Suppressor macrophage treated with lipopolysaccharide for 1 hour (primary cell): ENCODE measurements at regions not wholly inside any gene's neighbourhood (a gene's known extent, or its start where the extent isn't known, plus 50 kb on each side); places are given as distances from the start of the nearest gene placed in this dataset.
"Not testable (repeated sequence)": the region's sequence is repeated elsewhere in the genome, so short reads cannot be mapped to it uniquely, and the experiment has no call there.

Experiments used
- DNase-seq, 3 donors: peaks; one replicate each; pipeline ENCODE4 v3.0.0-alpha.2; 2020 to 2022

DNA sequence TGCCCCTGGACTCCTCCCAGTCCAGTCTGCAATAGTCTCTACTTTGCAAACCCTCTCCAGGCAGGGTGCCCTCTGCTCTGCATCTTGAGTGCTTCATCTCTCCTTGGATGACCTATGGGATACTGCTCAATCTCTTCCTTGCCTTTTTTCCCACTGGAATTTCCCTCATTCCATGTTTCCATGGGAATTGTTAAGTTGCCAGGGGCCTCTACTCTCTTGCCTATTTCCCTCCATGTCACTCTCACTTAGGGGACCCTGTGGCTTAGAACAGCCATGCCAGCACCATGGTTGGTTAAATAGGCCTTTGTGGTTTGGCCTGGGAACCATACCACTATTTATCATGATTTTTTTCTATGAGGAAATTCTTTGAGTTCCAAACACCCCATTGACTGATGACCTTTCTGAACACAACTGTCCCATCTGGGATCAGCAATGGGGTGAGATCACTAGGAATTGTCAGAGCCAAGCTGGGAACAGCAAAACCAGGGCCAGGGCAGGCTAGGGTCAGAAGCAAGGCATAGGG, 91.4 kb upstream of the RBMS1 start:
- DNase-seq = no peak

DNA sequence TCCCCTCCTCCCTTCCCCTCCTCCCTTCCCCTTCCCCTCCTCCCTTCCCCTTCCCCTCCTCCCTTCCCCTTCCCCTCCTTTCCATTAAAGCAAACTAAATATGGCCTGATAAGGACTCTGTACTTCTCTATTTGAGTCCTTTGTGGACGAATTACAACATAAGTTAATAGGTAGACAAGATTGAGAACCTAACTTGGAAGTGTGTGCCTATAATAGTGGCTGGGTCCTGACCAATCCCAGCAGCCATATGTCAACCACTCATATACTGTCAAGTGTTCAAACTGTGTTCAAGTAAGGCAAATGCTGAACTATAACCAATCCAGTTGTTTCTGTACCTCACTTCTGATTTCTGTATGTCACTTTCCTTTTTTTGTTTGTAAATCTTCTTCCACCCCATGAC, 97.1 kb upstream of the RBMS1 start:
- peak in 1 of 3 donors; percentile 32 for DNase-seq

DNA sequence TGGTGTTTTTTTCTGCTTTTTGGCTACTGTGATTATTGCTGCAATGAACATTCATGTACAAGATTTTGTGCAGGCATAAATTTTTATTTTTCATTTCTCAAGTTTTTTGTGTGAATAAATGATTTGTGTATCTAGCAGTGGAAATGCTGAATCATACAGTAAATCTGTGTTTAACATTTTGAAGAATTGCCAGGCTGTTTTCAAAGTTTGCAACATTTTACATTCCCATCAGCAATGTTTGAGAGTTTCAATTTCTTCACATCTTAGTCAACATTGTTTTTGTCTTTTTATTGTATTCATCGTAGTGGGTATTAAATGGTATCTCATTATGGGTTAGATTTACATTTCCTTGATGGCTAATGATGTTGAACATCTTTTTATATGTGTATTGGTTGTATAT, 98.8 kb upstream of the RBMS1 start:
- no peak for DNase-seq

DNA sequence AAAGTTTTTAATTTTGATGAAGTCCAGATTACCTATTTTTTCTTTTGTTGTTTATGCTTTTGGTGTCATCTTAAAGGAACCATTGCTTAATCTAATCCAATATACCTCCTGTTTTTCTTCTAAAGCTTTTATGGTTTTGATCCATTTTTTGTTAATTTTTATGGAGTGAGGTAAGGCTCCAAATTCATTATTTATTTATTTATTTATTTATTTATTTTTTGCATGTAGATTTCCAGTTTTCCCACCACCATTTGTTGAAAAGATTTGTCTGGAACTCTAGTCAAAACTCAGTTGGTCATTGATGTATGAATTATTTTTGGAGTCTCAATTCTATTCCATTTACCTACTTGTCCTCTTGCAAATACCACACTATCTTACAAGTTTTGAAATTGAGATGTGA, 99.4 kb upstream of the RBMS1 start:
- DNase-seq = no peak

DNA sequence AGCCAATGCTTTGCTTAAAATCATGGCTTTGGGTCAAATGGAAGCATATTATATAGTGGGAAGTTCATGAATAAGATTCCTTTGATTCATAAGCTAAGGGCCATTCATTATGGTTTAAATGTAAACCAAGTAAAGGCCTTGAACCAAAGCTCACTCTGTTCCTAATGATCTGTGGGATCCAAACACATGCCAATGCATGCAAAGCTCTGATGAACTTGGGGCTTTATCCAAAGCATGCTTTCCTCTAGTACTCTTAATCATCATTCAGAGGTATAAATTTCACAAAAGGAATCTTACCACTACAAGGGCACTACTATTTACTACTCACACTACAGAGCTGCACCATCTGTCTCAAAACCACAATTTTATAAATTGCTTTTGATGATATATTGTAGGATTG, 102.8 kb upstream of the RBMS1 start:
- no peak for DNase-seq

DNA sequence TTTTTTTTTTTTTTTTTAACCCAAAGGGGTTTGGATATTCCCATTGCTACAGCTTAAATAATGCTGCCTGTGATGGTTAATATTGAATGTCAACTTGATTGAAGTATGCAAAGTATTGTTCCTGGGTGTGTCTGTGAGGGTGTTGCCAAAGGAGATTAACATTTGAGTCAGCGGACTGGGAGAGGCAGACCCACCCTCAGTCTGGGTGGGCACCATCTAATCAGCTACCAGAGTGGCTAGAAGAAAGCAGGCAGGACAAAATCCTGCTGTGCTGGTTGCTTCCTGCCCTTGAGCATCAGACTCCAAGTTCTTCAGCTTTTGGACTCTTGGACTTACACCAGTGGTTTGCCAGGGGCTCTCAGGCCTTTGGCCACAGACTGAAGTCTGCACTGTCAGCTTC, 106.8 kb upstream of the RBMS1 start:
- not testable (repeated sequence) for DNase-seq

DNA sequence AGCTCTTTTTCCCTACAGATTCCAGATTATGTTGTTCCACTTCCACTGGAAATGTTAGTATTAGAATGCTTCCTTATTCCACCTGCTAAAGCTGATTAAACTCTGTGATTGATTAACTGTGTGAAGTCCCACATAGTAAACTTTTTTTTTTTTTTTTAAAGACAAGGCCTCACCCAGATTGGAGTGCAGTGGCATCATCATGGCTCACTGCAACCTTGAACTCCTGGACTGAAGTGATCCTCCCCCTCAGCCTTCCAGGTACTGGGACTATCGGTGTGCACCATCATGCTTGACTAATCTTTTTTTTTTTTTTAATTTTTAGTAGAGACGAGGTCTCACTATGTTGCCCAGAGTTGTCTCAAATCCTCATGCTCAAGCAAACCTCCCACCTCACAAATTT, 108.5 kb upstream of the RBMS1 start:
- DNase-seq = no peak

DNA sequence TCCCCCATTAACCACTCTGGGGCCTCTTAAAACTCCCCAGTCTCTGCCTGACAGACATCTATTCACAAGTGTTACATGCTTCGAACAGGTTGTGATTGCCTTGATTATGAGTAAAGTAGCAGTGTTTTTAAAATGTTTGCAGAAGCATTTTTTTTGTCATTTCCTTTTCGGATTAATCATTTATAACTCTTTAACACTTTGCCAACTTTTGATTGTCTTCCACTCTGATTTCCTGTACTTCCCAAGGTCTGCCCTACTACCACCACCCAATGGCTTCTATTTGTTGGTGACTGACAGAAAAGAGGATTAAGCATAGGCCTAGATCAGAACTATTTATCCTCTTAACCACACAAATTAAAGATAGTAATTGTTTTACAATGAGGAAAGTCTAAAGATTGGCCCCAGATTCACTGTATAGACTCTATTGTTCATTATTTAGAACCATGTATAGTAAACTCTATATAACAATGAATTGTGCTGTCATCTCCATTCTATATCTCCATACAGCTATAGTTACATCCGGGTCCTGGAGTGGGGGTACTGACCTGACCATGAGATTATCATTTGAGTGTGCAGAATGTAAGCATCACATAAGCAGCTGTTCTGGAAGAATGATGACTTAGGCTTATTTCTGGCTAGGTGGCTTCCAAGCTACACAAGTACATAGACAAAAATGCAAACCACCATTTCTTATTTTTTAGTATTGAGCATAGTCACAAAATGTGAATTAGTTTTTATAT, 110.3 kb upstream of the RBMS1 start:
- no peak for DNase-seq

DNA sequence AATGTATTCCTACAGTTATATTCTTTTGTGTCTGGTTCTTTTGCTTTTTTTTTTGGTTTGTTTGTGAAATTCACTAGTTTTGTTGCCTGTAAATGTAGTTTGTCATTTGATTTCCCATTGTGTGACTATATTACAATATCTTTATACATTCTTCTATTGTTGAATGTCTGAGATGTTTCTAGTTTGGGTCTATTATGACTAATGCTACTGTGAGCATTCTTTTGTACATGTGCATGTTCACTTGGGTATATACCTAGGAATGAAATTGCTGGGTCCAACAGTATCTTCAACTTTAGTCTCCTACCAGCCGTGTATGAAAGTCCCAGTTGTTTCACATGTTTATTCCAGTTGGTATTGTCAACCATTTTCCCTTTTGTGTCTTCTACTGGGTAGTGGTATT, 112.7 kb upstream of the RBMS1 start:
- DNase-seq = no peak

DNA sequence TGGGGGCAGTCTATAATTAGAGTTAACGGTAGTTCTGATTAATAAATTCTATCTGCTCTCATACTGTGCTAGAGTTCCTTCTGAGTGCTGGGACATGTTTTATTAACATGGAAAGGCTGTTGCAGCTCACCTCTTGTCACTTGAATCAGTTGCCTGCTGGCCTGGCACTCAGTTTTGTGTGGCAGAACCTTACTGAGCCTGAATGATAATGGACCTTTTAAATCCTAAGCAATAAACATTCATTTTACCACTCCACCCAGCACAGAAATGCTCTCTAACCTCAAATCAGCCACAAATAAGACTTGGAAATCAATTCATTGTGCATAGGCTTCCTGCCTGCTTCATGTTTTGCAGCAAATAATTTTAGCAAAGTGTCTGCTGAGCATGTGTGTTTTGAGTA, 115.0 kb upstream of the RBMS1 start:
- DNase-seq = no peak

DNA sequence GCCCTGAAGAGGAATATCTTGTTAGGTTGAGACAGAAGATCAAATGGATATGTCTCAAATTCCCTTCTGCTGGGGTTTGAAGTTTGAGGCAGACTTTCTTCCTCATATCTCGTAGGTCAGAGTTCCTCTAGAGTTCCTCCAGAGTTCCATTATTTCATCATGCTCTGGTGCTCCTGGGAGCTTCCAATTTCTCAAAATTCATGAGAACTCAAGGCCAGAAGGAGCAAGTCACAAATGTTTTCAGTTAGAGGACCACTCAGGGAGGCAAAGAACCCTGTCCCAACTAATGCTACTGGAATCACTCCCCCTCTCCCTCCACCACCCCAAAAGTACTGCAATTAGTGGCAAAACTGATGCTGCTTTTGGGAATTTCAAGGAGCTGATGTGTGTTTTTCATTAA, 115.7 kb upstream of the RBMS1 start:
- peak; percentile 58 to 76 (median 74) for DNase-seq

DNA sequence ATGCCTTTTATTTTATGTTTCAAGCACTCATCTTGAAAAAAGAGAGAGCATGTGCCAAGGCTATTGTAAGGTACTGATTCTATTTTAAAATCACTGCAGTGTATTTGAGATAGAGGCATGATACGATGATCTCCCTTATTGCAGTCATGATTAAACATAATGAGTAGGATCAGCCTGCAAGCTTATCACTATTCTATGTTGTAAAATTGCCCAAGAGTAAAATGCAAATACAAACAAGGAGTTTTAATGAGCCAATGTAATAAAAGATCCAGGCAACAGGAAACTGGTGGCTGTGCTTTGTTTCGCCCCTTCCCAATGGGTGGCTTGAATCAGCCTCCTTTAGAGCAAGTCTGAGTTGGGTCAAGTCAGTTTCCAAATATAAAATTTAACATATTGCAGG, 116.4 kb upstream of the RBMS1 start:
- no peak for DNase-seq

DNA sequence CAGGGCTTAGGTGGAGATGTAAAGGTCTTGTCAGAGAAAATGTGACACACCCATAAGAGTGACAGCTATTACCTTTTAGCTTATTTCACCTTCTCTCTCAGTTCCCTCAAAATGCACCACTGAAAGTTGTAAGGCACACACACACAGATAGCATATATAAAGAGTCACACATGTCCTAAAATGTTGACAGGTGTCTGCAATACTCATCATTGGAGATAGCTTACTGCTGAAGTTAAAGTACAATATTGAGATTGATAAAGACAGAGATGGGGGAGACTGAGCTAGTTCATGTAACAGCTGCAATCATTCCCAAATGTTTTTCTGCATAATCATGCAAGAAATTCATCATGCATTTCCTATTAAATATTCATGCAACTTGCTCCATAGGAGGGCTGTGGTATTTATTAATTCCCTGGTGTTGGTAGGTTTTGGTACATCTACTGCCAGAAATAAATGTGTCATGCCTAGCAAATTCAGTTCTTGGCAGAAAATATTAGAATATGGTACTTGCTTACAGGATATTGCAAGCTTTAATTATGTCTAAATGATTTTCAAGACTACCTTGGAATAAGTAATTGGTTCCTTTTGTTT, 118.8 kb upstream of the RBMS1 start:
- DNase-seq = no peak

DNA sequence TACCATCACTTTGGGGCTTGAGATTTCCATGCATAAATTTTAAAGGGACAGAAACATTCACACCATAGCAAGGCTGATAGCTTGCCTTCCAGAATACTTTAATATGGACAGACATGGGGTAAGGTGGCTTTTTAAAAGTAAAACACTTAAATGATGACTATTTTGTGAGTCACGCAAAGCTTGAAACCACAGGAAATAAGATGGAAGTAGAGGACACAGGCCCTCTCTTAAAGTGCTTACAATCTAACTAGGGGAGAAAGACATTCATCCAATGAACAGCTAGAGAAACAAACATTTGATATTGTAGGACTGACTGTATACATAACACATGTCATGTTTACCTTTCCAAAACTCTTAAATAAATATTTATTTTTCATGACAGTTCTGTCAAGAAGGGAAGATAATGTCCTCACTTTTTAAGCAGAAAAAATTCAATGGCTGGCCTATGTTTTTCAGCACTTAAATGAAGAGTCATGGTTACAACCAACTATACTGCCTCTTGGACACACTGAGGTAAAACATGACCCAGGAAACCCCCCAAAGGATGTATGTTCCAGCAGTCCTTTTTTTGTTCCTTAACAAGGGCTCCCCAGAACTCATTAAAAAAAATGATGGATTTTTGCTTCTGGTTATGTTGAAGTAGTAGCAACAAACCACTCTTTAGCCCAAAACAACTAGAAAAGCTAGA, 120.0 kb upstream of the RBMS1 start:
- peak; percentile 18 to 57 (median 53) for DNase-seq

DNA sequence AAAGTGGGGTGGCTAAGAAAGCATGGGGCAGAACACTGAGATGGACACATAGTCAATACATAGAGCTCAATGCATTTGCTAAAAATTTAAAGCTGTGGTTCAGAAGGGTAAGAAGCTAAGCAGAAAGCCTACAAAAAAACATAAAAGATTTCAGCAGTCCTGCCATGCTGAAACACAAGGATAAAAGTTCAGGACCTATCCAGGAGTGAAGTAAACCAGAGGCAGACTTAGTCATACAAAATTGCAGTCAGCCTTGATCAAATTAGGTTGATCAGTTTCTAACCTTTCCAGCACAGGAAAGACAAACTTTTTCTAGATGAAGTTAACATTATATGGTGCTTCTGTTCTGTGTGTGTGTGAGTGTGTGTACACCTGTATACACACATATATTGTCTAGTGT, 120.8 kb upstream of the RBMS1 start:
- DNase-seq = no peak

DNA sequence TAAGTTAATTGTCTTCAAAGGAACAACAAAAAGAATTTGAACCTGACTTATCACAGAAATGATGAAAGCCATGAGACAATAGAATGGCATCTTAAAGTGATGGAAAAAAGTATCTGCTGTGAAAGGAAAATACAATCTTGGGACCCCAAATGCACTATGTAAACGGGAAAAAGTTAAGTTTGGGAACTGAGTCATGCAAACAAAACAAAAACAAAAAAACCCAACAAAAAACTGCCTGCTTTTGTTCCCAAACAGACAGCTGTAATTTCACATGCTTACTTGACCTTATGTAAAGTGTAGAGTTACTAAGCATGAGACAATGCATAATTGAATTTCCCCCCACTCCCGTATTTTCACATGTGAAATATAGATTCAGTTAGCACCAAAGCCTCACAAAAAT, 122.1 kb upstream of the RBMS1 start:
- DNase-seq = no peak

DNA sequence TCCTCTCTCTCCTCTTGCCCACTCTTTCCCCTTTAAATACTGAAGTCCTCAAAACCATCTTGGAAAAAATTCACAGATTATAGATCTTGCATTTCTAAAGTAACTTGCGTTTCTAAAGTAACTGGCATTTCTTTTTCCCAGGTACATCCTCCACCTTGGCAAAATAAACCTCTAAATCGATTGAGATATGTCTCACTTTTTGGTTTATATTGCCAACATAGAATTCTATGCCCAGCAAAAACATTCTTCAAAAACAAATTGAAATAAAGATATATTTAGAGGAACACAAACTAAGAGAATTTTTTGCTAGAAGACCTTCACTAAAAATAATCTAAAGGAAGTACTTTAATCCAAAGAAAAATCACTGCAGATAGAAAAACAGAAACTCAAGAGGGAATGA, 122.5 kb upstream of the RBMS1 start:
- DNase-seq = no peak

DNA sequence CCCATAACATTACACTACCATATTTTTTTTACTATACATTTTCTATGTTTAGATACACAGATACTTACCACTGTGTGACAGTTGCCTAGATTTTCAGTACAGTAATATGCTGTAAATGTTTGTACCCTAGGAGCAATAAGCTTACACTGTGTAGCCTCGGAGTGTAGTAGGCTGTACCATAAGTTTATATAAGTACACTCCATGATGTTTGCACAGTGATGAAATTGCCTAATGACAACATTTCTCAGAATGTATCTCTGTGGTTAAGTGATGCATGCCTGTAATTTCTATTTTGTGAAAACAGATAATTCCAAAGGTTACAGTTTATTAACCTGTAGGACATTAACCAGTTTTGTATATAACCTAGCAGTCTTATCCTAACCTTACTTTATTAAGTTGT, 128.1 kb upstream of the RBMS1 start:
- DNase-seq = no peak

DNA sequence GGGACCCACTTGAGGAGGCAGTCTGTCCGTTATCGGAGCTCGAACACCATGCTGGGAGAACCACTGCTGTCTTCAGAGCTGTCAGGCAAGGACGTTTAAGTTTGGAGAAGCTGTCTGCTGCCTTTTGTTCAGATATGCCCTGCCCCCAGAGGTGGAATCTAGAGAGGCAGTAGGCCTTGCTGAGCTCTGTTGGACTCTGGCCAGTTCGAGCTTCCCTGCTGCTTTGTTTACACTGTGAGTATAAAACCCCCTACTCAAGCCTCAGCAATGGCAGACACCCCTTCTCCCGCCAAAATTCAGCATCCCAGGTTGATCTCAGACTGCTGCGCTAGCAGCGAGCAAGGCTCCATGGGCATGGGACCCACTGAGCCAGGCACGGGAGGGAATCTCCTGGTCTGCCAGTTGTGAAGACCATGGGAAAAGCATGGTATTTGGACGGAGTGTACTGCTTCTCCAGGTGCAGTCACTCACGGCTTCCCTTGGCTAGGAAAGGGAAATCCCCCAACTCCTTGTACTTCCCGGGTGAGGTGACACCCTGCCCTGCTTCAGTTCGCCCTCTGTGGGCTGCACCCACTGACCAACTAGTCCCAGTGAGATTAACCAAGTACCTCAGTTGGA, 134.5 kb upstream of the RBMS1 start:
- not testable (repeated sequence) for DNase-seq

DNA sequence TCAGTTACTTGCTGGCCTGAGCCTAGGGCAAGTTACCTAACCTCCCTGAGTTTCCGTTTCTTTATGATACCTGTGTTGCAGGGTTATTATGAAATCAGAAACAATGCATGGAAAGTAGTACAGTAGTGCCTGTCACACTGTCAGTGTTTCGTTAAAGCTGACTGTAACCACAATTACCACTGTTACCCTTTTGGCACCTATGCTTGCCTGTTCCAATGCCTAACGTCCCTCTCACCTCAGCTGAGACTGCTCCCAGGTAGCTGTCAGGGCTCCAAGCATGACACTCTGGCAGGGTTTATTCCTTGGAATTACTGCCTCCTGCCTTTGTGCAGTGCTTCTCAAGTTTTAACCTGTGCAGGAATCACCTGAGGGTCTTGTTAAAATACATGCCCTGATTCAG, 135.2 kb upstream of the RBMS1 start:
- DNase-seq = no peak

DNA sequence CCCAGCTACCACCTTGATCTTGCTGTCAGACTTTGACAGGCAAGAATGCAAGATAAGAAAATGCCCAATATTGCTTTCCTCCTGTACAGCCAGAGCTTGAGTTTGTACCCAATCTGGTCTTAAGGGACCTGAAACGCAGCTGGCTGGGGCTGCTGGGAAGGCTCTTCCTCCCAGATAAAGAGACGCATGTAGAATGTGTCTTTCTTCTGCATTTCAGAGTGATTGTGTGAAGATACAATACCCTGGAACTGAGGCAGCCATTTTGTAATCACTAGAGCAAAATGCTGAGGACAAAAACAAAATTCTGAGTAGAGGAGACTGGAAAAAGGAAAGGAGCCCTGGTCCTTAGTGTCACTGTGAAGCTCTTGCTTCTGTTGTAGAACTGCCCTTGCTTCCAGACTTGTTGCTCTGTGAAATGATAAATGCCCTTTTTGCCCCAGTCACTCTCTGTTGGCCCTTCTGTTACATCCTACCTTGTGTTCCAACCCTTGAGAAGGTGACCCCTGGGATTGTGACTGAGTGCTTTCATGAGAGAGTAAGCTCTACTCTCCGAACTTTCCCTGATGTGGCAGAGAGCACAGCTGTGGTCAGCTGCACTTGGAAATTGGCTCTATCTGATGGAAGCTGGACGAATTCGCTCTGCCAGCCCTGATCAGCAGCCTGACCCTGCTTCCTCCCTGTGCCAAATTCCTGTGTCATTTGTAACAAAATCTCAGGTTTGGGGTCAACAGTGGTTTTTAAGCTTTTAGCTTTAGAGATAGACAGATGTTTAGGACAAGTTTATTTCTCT, 137.4 kb upstream of the RBMS1 start:
- DNase-seq = no peak

DNA sequence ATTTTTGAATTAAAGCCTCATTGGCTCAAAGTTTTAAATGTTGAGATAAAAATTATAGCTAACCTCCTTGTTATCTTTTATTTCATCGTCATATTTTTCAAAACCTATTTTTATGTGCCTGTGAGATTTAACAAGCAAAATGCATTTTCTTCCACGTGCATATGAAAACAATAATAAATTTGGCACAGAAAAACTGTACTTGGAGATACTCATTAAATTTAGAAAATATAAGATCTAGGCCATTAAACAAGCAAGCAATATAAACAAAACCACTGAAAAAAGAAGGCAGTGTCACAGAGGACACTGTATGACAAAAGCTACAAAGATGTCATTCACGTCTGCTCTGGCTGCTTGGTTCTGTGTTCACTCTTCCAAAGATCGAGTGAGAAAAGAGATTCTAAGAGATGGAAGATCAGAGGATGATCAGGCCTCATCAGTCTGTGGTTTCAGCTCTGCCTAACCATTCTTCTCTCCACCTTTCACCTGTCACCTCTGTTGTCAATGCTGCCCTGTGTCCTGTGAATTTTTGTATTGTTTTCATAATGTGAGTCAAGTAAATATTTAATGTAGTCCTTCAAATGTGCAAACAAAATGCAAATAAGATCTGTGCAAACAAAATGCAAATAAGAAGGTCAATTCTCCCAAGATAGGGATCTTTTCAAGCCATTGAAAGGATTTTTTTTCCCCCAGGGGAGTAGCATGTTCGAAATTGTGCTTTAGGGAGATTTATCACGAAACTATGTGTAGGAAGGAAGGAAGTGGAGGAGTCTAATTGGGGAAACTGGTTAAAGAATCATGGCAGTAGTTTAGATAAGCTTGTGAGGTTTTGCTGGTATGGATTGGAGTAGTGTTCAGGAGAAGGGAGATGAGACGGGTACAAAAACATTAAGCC, 138.7 kb upstream of the RBMS1 start:
- no peak for DNase-seq
